WI38 (cell line): ENCODE measurements at regions not wholly inside any gene's neighbourhood (a gene's known extent, or its start where the extent isn't known, plus 50 kb on each side); places are given as distances from the start of the nearest gene placed in this dataset.

ENCODE experiments used
- H3K4me3 ChIP-seq: 2 replicates; pipeline ENCODE4 v1.5.1; 2011; ENCODE audit warnings: low read depth, mild to moderate bottlenecking, control low read depth, low read length
- CTCF ChIP-seq: IDR thresholded peaks from 2 replicates; pipeline ENCODE4 v1.5.1; 2012; ENCODE audit warnings: low read depth, mild to moderate bottlenecking, control low read depth, low read length

GRCh38 chr2:147549054-147549453 lies 295.8 kb upstream of the ACVR2A start:
- no peak for TF ChIP-seq CTCF
- no peak overlapping the region for H3K4me3 ChIP-seq

GRCh38 chr2:147548451-147548850 lies 296.4 kb upstream of the ACVR2A start:
- no peak overlapping the region for H3K4me3 ChIP-seq
- TF ChIP-seq CTCF, result no peak

DNA sequence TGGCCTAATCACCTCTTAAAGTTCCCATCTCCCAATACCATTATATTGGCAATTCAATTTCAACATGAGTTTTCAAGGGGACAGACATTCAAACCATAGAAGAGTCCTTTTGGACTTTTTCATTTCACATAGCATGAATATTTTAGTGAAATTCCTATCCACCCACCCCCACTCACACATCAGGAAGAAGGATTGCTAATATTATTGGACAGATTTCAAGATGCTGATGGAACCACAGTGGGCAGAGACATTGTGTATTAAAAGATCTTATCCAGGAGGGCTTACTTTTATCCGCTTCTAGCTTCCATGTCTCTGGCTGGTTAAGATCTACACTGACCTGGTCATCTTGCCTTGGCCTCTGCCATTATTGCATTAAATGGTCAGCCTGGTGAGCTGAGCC lies 297.4 kb upstream of the ACVR2A start:
- no peak overlapping the region for H3K4me3 ChIP-seq
- no peak for TF ChIP-seq CTCF

DNA sequence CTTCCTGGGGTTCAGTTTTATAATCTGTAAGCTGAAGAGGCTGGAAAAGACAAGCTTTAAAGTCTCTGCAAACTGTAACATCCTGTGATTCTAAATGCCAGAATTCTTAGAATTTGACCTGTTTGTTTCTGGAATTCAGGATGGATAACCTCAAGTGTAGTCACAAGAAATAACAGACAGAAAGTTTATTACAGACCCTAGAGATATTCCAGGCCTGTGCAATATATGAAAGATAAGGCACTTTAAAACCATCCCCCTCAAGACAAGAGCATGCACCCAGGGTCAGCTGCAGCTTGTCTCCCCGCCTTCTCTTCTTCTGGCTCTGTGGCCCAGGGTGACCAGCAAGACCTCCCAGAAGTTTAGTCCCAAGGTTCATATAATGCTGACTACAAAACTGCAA lies 298.7 kb upstream of the ACVR2A start:
- no peak for TF ChIP-seq CTCF
- H3K4me3 ChIP-seq, result no peak overlapping the region

- H3K4me3 ChIP-seq, result no peak overlapping the region
- no peak for TF ChIP-seq CTCF
Measured at GRCh38 chr2:147543056-147543455, 301.8 kb upstream of the ACVR2A start.

- no peak for TF ChIP-seq CTCF
- H3K4me3 ChIP-seq, result no peak overlapping the region
Measured at GRCh38 chr2:147542351-147542750, 302.5 kb upstream of the ACVR2A start.

DNA sequence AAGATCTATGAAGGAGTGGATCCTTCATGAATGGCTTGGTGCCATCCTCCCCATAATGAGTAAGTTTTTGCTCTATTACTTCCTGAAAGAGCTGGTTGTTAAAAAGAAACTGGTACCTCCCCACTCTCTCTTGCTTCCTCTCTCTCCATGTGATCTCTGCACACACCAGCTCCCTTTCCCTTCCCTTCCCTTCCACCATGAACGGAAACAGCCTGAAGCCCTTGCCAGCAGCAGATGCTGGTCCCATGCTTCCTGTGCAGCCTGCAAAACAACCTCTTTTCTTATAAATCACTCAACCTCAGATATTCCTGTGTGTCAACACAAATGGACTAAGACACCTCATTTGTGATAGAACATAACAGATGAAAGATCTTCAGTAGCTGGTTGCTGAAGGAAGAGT lies 303.5 kb upstream of the ACVR2A start:
- no peak for TF ChIP-seq CTCF
- H3K4me3 ChIP-seq, result no peak overlapping the region
